Osteoblast (primary cell): ENCODE measurements at regions not wholly inside any gene's neighbourhood (a gene's known extent, or its start where the extent isn't known, plus 50 kb on each side); places are given as distances from the start of the nearest gene placed in this dataset.
"Not testable (repeated sequence)": the region's sequence is repeated elsewhere in the genome, so short reads cannot be mapped to it uniquely, and the experiment has no call there.

ENCODE experiments used
- DNase-seq: peaks from one replicate; pipeline ENCODE4 v3.0.0; 2011; ENCODE audit warnings: low spot score, mixed read lengths; ENCODE audit not compliant: insufficient read length; ENCODE audit errors: missing footprints
- H2AFZ ChIP-seq: 2 replicates; pipeline ENCODE4 v1.6.0; 2011; ENCODE audit warnings: mild to moderate bottlenecking, low read length
- H3K27ac ChIP-seq: 2 replicates; pipeline ENCODE4 v1.5.1; 2011; ENCODE audit warnings: mild to moderate bottlenecking, low read depth, low read length, moderate library complexity
- H3K27me3 ChIP-seq: 2 replicates; pipeline ENCODE4 v1.6.0; 2012; ENCODE audit warnings: mild to moderate bottlenecking, control low read depth, inconsistent platforms, low read length, moderate library complexity; ENCODE audit not compliant: insufficient read depth
- H3K36me3 ChIP-seq: 2 replicates; pipeline ENCODE4 v1.5.1; 2011; ENCODE audit warnings: mild to moderate bottlenecking, low read length, control low read depth, moderate library complexity; ENCODE audit not compliant: insufficient read depth
- H3K4me1 ChIP-seq: 2 replicates; pipeline ENCODE4 v1.5.1; 2011; ENCODE audit warnings: mild to moderate bottlenecking, low read length, control low read depth, moderate library complexity; ENCODE audit not compliant: insufficient read depth
- H3K4me2 ChIP-seq: 2 replicates; pipeline ENCODE4 v1.6.0; 2011; ENCODE audit warnings: mild to moderate bottlenecking, low read length; ENCODE audit not compliant: insufficient read depth
- H3K4me3 ChIP-seq: fragments of 200-600 bp; sonication (generic); 3 replicates; pipeline ENCODE4 v1.5.1; 2012; ENCODE audit warnings: mild to moderate bottlenecking, low read length, inconsistent platforms; ENCODE audit not compliant: insufficient read depth
- H3K79me2 ChIP-seq: 2 replicates; pipeline ENCODE4 v1.6.0; 2012; ENCODE audit warnings: mild to moderate bottlenecking, low read length, control low read depth, inconsistent platforms; ENCODE audit not compliant: insufficient read depth
- H3K9me3 ChIP-seq: 2 replicates; pipeline ENCODE4 v1.5.1; 2011; ENCODE audit warnings: low read depth, low read length, control low read depth
- H4K20me1 ChIP-seq: 2 replicates; pipeline ENCODE4 v1.6.0; 2012; ENCODE audit warnings: mild to moderate bottlenecking, low read length, control low read depth; ENCODE audit not compliant: insufficient read depth

DNA sequence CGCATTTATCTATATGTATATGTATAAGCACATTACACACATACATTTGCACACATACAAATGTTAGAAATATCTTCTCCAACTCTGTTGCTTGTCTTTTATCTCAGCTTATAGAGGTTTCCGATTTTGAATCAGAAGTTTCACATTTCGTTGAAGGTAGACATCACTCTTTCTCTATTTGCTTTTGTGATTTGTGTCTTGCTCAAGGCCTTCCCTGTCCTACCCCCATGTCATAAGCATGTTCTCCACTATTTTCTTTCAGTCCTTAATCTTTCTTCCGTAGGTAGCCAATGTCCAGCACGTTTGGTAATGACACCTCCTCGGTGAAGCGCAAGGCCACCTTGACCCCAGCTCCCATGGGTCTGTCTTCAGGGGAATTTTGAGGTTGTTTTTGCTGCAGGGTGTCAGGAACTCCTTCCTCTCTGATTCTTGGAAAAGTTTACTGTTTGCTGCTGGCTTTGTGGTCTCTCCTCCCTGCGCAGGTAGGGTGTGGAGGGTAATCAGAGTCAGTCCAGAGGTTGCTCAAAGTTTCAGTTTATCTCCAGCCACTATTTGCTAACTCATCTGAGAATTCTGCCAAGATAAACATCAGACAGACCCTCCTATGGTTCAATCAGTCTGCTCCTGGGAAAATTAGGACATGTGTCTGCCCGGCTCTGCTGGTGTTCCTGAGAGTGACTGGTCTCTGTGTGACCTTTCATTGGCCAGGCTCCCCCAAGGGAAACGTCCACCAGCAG, 171.7 kb downstream of the BCL2L11 start:
- not testable (repeated sequence) for H4K20me1 ChIP-seq, DNase-seq, H3K27me3 ChIP-seq, H3K79me2 ChIP-seq, H2AFZ ChIP-seq, H3K4me3 ChIP-seq, H3K27ac ChIP-seq, H3K36me3 ChIP-seq, H3K9me3 ChIP-seq, H3K4me2 ChIP-seq, H3K4me1 ChIP-seq

DNA sequence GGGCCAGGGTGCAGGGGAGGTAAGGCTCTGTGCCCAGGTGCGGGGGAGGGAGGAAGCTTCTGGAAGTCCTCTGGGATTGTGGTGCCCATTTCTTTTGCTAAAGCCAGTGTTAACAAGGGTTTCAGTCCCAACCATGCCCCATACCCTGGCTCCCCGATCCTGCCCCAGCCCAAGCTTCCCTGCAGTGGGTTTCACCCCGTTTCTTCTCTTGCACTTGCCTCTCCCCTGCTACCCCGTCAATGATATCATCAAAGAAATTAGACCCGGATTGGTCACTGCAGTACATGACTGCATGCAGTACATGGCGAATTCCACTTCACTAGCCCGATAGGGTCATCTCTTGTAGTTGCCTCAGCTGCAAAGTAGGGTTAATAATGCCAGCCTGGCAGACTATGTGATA, 174.0 kb downstream of the BCL2L11 start:
- not testable (repeated sequence) for H3K9me3 ChIP-seq, H3K27me3 ChIP-seq, H3K27ac ChIP-seq, H3K4me3 ChIP-seq, H3K36me3 ChIP-seq, DNase-seq, H3K4me1 ChIP-seq, H4K20me1 ChIP-seq, H2AFZ ChIP-seq, H3K4me2 ChIP-seq, H3K79me2 ChIP-seq

DNA sequence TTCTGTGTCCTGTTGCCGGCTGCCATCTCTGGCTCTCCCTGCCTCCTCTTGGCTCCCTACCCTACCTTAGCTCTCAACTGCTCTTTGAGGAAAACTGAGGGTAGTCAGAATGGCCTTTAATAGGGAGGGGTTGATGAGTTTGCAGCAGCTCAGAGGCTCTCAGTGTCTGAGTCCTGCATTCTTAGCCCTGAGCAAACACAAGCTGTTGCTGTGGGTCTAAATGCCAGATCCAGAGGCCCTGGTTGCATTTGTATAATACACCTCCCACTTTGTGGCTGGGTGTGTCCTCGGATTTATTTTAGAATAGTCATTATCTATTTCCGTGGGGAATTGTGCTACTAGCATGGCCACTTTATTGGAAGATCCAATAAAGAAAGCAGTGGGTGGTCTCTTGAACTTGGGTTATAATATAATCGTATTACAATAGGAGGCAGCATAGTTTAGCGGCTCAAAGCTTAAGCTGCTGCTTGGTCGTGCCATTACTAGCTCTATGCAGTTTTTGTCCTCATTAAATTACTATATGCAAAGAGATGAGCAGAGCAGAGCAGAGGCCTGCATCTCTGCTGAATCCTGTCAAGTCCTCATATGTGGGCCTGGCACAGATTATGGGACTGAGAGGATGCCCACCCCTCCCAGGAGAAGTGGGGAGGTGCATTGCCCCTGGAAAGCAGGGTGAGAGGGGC, 175.5 kb downstream of the BCL2L11 start:
- H3K36me3 ChIP-seq, DNase-seq, H3K9me3 ChIP-seq, H3K4me2 ChIP-seq, H3K79me2 ChIP-seq, H4K20me1 ChIP-seq, H3K4me3 ChIP-seq, H2AFZ ChIP-seq, H3K27me3 ChIP-seq, H3K27ac ChIP-seq, H3K4me1 ChIP-seq: not testable (repeated sequence)

DNA sequence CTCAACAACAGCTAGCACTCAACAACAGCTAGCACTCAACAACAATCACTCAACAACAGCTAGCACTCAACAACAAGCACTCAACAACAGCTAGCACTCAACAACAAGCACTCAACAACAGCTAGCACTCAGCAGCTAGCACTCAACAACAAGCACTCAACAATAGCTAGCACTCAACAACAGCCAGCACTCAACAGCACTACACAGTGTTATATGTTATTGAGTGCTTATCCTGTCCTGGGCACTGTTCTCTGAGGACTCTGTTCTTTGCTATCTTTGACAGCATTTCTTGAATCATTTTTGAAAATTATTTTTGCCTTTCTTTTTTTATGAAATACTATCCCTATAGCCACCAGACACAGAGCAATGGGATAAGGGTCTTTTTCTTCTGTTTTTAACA, 176.4 kb downstream of the BCL2L11 start:
- H3K79me2 ChIP-seq, DNase-seq, H3K4me1 ChIP-seq, H3K27ac ChIP-seq, H3K27me3 ChIP-seq, H3K36me3 ChIP-seq, H2AFZ ChIP-seq, H3K9me3 ChIP-seq, H3K4me3 ChIP-seq, H4K20me1 ChIP-seq, H3K4me2 ChIP-seq: not testable (repeated sequence)

DNA sequence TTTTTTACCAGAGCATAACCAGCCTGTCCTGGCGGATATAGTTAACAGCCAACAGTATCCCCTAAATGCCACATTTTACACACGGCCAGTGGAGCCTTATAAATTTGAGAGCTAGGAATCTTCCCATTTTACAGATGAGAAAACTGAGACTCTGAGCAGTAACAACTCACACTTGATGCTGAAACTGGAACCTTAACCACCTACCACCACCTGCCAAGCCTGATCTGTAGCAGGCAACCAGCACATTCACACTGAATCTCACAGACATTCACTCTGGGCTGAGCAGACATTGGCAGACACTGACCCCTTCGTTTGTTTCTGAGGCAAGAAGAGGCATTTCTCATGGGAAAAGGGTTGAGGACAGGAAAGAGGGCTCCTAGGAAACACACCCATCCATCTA, 178.2 kb downstream of the BCL2L11 start:
- DNase-seq, H2AFZ ChIP-seq, H3K4me1 ChIP-seq, H3K27ac ChIP-seq, H3K36me3 ChIP-seq, H3K27me3 ChIP-seq, H3K4me2 ChIP-seq, H4K20me1 ChIP-seq, H3K9me3 ChIP-seq, H3K79me2 ChIP-seq, H3K4me3 ChIP-seq: not testable (repeated sequence)

DNA sequence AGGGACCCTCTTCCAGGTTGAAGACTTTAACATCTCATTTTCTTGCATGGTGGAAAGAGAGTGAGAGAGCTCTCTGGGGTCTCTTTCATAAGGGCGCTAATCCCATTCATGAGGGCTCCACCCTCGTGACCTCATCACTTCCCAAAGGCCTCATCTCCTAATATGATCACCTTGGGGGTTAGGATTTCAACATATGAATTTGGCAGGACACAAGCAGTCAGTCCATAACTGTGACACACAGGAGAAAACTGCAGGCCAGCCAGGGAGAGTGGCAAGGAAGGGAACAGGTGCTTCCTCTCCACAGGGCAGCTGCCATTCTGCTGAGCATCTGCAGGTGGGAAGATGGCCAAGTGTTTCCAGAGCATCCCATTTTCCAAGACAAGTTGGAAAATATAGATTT, 178.9 kb downstream of the BCL2L11 start:
- not testable (repeated sequence) for H3K79me2 ChIP-seq, H2AFZ ChIP-seq, H3K36me3 ChIP-seq, H3K27me3 ChIP-seq, H3K4me2 ChIP-seq, H3K27ac ChIP-seq, DNase-seq, H3K4me3 ChIP-seq, H3K4me1 ChIP-seq, H3K9me3 ChIP-seq, H4K20me1 ChIP-seq

DNA sequence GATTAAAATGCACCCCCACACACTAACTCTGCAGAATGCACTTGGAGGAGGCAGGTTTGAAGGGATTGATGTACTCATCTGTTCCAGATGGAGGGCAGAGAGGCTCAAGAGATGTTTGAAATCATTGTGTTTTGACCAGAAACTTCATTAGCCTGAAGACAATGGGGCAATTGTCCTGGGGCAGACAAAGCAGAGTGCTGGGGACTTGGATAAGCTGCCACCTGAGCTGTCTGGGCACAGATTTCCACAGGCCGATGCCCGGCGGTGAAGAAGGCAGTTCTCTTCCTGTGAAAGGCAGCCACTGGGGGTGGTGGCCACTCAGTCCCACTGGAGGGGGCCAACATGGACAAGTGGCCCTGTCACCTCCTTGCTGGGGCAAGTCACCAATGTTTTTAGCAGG, 181.0 kb downstream of the BCL2L11 start:
- not testable (repeated sequence) for H3K4me3 ChIP-seq, H3K9me3 ChIP-seq, H3K27ac ChIP-seq, H2AFZ ChIP-seq, H3K4me2 ChIP-seq, H3K27me3 ChIP-seq, H3K36me3 ChIP-seq, H3K4me1 ChIP-seq, DNase-seq, H3K79me2 ChIP-seq, H4K20me1 ChIP-seq

DNA sequence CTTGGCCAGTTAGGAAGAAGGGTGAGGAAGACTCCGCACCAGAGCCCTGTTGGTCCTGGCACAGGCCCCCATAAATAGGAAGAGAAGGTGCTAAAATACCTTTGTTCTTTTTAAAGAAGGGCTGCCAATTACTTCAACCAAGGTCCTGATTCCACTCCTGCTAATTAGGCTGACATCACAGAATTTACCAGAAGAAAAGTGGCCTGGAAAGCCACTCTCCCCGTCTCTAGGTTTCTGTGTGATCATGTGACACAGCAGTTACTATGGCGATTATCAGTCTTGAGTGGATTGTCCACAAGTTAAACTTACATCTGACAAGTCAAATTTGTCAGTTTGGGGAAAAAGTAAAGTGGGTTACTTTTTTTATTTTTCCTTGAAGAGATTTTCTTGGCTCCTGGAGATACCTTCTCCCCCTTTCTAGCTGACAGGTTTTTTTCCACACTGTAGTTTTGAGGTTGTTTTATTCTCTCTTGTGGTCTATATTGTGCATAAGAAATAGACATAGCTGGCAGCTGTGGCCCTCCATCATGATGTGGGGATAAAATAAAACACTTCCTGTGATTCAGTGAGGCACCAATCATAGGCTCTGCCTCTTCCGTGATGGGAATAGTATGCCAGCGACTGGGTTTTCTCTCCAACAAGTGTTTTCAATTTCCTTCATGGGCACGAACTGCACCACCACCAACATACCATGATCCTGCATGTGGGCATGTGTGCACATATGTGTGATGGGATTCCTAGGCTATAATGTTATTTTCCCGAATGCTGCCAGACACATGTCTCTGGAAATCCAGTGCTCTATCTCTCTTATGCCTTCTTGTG, 181.9 kb downstream of the BCL2L11 start:
- H3K4me1 ChIP-seq, H4K20me1 ChIP-seq, H2AFZ ChIP-seq, H3K4me2 ChIP-seq, H3K36me3 ChIP-seq, H3K27ac ChIP-seq, H3K27me3 ChIP-seq, DNase-seq, H3K79me2 ChIP-seq, H3K4me3 ChIP-seq, H3K9me3 ChIP-seq: not testable (repeated sequence)
